ENCODE measurements at regions not wholly inside any gene's neighbourhood (a gene's known extent, or its start where the extent isn't known, plus 50 kb on each side); places are given as distances from the start of the nearest gene placed in this dataset.

DNA sequence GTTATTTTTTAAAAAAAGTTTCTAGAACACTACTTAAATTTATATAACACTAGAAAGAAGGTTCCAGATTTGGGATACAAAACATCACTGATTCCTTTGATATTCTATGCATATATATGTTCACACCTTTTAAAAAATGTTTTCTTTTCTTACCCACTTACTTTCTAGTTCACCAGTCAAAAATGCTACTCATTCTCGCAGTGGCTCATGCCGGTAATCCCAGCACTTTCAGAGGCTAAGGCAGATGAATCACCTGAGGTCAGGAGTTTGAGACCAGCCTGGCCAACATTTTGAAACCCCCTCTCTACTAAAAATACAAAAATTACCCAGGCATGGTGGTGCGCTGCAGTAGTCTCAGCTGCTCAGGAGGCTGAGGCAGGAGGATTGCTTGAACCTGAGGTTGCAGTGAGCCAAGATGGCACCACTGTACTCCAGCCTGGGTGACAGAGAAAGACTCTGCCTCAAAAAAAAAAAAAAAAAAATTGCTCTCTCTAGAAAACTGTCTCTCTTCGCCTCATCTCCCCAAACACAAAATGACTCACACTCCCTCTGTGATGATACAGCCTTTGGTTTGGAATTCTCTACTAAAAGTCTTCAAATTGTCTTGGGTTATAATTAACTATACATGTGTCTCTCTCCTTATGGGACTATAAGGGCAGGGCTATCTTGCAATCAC lies 52.6 kb upstream of the TGFBR2 start:
- no peak for DNase-seq (ENCODE audit: low read depth)

DNA sequence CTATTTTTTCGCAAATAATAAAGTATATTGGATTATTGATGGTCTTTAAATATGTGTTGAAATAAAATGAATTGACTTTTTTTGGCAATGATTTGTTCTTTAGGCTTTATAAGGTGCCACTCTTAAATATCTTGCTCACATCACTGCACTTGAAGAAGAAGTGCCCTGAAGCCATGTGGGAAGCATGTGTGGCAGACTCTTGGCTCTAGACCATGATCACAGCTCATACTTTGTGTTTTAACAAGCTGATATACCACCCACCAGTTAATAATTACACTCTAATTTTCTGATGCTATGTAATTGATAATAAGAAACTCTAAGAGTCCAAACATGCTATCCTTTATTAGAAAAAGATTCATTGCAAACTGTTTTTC lies 52.1 kb upstream of the TGFBR2 start:
- no peak for DNase-seq (ENCODE audit: low read depth)

DNA sequence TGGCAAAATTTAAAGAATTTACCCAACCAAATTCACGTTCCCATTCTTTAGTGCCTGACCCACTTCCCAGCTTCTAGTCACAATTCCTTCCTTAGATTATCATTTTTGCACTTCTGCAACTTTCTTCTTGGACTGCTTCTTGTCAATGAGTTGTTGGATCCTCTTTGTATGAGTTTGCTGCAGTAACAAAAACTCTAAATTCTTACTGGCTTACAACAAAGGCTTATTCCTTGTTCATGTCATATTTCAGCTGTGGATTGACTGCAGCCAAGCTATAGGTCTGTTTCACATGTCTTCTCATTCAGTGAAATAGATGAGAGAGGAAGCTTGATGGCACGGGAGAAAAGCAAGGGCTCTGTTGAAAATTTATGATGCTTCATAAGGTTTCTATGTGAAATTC lies 50.4 kb upstream of the TGFBR2 start:
- no peak for DNase-seq (ENCODE audit: low read depth)
